WTC11 (cell line): ENCODE measurements at regions not wholly inside any gene's neighbourhood (a gene's known extent, or its start where the extent isn't known, plus 50 kb on each side); places are given as distances from the start of the nearest gene placed in this dataset.
A peak's percentile ranks its signal among the peaks of the same experiment; 100 is the strongest.

Experiments
- ATAC-seq: fragments of 200-7000 bp; cut with Tn5 transposase; 2 replicates; pipeline ENCODE4 v1.10.0; 2021; ENCODE audit warnings: mild to moderate bottlenecking, moderate library complexity
- CTCF ChIA-PET: fragments of 300-600 bp; sonication (Branson Sonifier 250); formaldehyde crosslinking; loops from one replicate; lab custom pipeline; 2021; ENCODE audit warnings: antibody characterized with exemption; lab: Charles Lee
- POLR2A ChIA-PET: fragments of 350-600 bp; sonication (Branson Sonifier 250); formaldehyde crosslinking; loops from one replicate; lab custom pipeline; 2021; ENCODE audit warnings: antibody characterized with exemption; lab: Charles Lee
- DNase-seq: peaks from one replicate; pipeline ENCODE4 v3.0.0; 2021; ENCODE audit warnings: low spot score
- H3K27ac Mint-ChIP-seq: 2 replicates; pipeline ENCODE4 v1.8.0; 2021; ENCODE audit warnings: mixed read lengths
- H3K27me3 Mint-ChIP-seq: 2 replicates; pipeline ENCODE4 v1.8.0; 2021; ENCODE audit warnings: low read depth, mild to moderate bottlenecking, moderate library complexity, mixed read lengths
- H3K36me3 Mint-ChIP-seq: 2 replicates; pipeline ENCODE4 v1.8.0; 2021; ENCODE audit warnings: mixed read lengths
- H3K4me1 Mint-ChIP-seq: 2 replicates; pipeline ENCODE4 v1.8.0; 2022; ENCODE audit warnings: mixed read lengths
- H3K4me3 Mint-ChIP-seq: 2 replicates; pipeline ENCODE4 v1.8.0; 2021; ENCODE audit warnings: mild to moderate bottlenecking, moderate library complexity, mixed read lengths
- H3K9me3 Mint-ChIP-seq: 2 replicates; pipeline ENCODE4 v1.8.0; 2021; ENCODE audit warnings: mixed read lengths
- AFF4 ChIP-seq: sonication (generic); formaldehyde crosslinking; IDR thresholded peaks from 2 replicates; pipeline ENCODE4 v1.8.1; 2023; ENCODE audit warnings: mild to moderate bottlenecking, missing genetic modification reagents, borderline replicate concordance
- ARID4B ChIP-seq: sonication (generic); formaldehyde crosslinking; IDR thresholded peaks from 2 replicates; pipeline ENCODE4 v1.8.0; 2023; ENCODE audit warnings: missing genetic modification reagents, mild to moderate bottlenecking, borderline replicate concordance
- ATF1 ChIP-seq: sonication (generic); formaldehyde crosslinking; IDR thresholded peaks from 2 replicates; pipeline ENCODE4 v1.8.1; 2023; ENCODE audit warnings: mild to moderate bottlenecking, moderate library complexity, missing genetic modification reagents
- ATF3 ChIP-seq: sonication (generic); formaldehyde crosslinking; conservative IDR thresholded peaks from 2 replicates; pipeline ENCODE4 v1.8.1; 2022; ENCODE audit warnings: mild to moderate bottlenecking, missing genetic modification reagents
- E2F5 ChIP-seq: sonication (generic); formaldehyde crosslinking; IDR thresholded peaks from 2 replicates; pipeline ENCODE4 v1.8.1; 2022; ENCODE audit warnings: mild to moderate bottlenecking, moderate library complexity, missing genetic modification reagents
- ELF4 ChIP-seq: sonication (generic); formaldehyde crosslinking; IDR thresholded peaks from 2 replicates; pipeline ENCODE4 v1.8.1; 2022; ENCODE audit warnings: low read depth, mild to moderate bottlenecking, moderate library complexity, missing genetic modification reagents
- MAX ChIP-seq: sonication (generic); formaldehyde crosslinking; IDR thresholded peaks from 2 replicates; pipeline ENCODE4 v1.8.0; 2022; ENCODE audit warnings: mild to moderate bottlenecking, missing genetic modification reagents
- NFE2L1 ChIP-seq: sonication (generic); formaldehyde crosslinking; IDR thresholded peaks from 2 replicates; pipeline ENCODE4 v1.8.1; 2023; ENCODE audit warnings: missing genetic modification reagents
- NR1H2 ChIP-seq: sonication (generic); formaldehyde crosslinking; IDR thresholded peaks from 2 replicates; pipeline ENCODE4 v1.9.0; 2021; ENCODE audit warnings: mild to moderate bottlenecking, moderate library complexity, missing genetic modification reagents
- OVOL2 ChIP-seq: fragments of 250-450 bp; sonication (Bioruptor Pico); IDR thresholded peaks from 2 replicates; pipeline ENCODE4 v1.9.0; 2021; ENCODE audit warnings: mild to moderate bottlenecking, borderline replicate concordance
- SMAD4 ChIP-seq: sonication (generic); formaldehyde crosslinking; IDR thresholded peaks from 2 replicates; pipeline ENCODE4 v1.8.0; 2022; ENCODE audit warnings: mild to moderate bottlenecking, missing genetic modification reagents
- SP1 ChIP-seq: sonication (generic); formaldehyde crosslinking; conservative IDR thresholded peaks from 2 replicates; pipeline ENCODE4 v1.8.1; 2022; ENCODE audit warnings: missing genetic modification reagents
- STAT6 ChIP-seq: sonication (generic); formaldehyde crosslinking; conservative IDR thresholded peaks from 2 replicates; pipeline ENCODE4 v1.8.1; 2023; ENCODE audit warnings: mild to moderate bottlenecking, low read depth, missing genetic modification reagents, moderate library complexity
- TCF7 ChIP-seq: sonication (generic); formaldehyde crosslinking; IDR thresholded peaks from 2 replicates; pipeline ENCODE4 v1.8.0; 2022; ENCODE audit warnings: mild to moderate bottlenecking, low read depth, missing genetic modification reagents, moderate library complexity
- TEAD1 ChIP-seq: sonication (generic); formaldehyde crosslinking; IDR thresholded peaks from 2 replicates; pipeline ENCODE4 v1.8.0; 2022; ENCODE audit warnings: mild to moderate bottlenecking, missing genetic modification reagents
- ZNF219 ChIP-seq: sonication (generic); formaldehyde crosslinking; IDR thresholded peaks from 2 replicates; pipeline ENCODE4 v1.8.0; 2023; ENCODE audit warnings: missing genetic modification reagents, mild to moderate bottlenecking, borderline replicate concordance
- ZNF281 ChIP-seq: sonication (generic); formaldehyde crosslinking; IDR thresholded peaks from 2 replicates; pipeline ENCODE4 v1.8.0; 2023; ENCODE audit warnings: mild to moderate bottlenecking, missing genetic modification reagents
- ZNF512 ChIP-seq: sonication (generic); formaldehyde crosslinking; IDR thresholded peaks from 2 replicates; pipeline ENCODE4 v1.8.1; 2022; ENCODE audit warnings: missing genetic modification reagents, borderline replicate concordance

GRCh38 chr2:144310889-144311608 is 208.9 kb downstream of the ZEB2 start (continued):
- TF ChIP-seq AFF4 (CRISPR knock-in tag) = no peak

- ChIA-PET CTCF (interaction anchor here (0.5 kb wide), 1 partner anchor 138 kb away, joined by 3 read pairs; no protein-coding TSS in a partner anchor), POLR2A (no interaction called here)
- Mint-ChIP-seq H3K27me3 (no peaks in the 10 kb centered on the region), H3K9me3 (peaks cover 27% of the 10 kb centered on the region), H3K4me1 (peaks cover 24% of the 10 kb centered on the region), H3K36me3 (peaks cover 18% of the 10 kb centered on the region), H3K4me3 (no peak overlapping the region), H3K27ac (peak overlapping the region; percentile 33; the same call in 1 of the 2 replicates)
- DNase-seq = no peak
- ATAC-seq = no peak
- TF ChIP-seq ZNF219 (no peak), ZNF512 (CRISPR knock-in tag) (no peak), ELF4 (CRISPR knock-in tag) (no peak), TEAD1 (CRISPR knock-in tag) (no peak), ATF1 (CRISPR knock-in tag) (no peak), MAX (no peak), ZNF281 (no peak), ATF3 (CRISPR knock-in tag) (no peak), NFE2L1 (CRISPR knock-in tag) (no peak), OVOL2 (CRISPR knock-in tag) (no peak), STAT6 (no peak), ARID4B (CRISPR knock-in tag) (no peak), SP1 (CRISPR knock-in tag) (no peak), TCF7 (CRISPR knock-in tag) (no peak), E2F5 (CRISPR knock-in tag) (no peak), SMAD4 (CRISPR knock-in tag) (no peak), NR1H2 (CRISPR knock-in tag) (no peak)
Observed at GRCh38 chr2:144310484-144310883, 209.4 kb downstream of the ZEB2 start.
